ENCODE measurements at regions not wholly inside any gene's neighbourhood (a gene's known extent, or its start where the extent isn't known, plus 50 kb on each side); places are given as distances from the start of the nearest gene placed in this dataset.

- Mint-ChIP-seq H3K4me3 (no peak overlapping the region), H3K27me3 (no peaks in the 10 kb centered on the region), H3K9me3 (peaks cover 3% of the 10 kb centered on the region), H3K27ac (no peak overlapping the region), H3K4me1 (no peaks in the 10 kb centered on the region), H3K36me3 (ENCODE audit: low read depth) (no peaks in the 10 kb centered on the region)
- ChIA-PET CTCF (no interaction called here), POLR2A (no interaction called here)
- DNase-seq = no peak
These were observed 320.0 kb upstream of the SOX11 start for GRCh38 chr2:5372141-5372540.

DNA sequence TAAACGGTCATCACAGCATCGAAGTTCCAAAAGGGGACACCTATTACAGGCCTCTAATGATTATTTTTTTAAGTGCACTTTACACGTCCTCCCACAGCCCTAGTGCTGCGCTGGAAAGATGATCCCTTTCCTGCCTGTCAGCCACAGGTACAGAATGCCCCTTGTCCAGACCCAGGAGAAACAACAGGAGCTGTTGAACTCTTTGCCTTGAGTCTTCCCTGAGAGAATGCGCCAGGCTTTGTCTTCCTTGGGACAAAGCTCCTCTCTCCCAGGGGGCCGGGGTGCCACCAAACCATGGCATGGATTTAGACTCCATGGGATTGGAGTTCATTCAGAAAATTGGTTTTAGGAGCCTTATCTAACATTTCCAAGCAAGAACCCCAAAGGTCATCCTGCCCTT is 319.0 kb upstream of the SOX11 start:
- H3K27ac Mint-ChIP-seq = no peak overlapping the region
- DNase-seq = no peak
- no peaks in the 10 kb centered on the region for H3K4me1 Mint-ChIP-seq
- no peak overlapping the region for H3K4me3 Mint-ChIP-seq
- no peaks in the 10 kb centered on the region for H3K27me3 Mint-ChIP-seq
- no peaks in the 10 kb centered on the region for H3K36me3 Mint-ChIP-seq (ENCODE audit: low read depth)
- H3K9me3 Mint-ChIP-seq = peaks cover 3% of the 10 kb centered on the region
- ChIA-PET POLR2A (no interaction called here), CTCF (no interaction called here)

DNA sequence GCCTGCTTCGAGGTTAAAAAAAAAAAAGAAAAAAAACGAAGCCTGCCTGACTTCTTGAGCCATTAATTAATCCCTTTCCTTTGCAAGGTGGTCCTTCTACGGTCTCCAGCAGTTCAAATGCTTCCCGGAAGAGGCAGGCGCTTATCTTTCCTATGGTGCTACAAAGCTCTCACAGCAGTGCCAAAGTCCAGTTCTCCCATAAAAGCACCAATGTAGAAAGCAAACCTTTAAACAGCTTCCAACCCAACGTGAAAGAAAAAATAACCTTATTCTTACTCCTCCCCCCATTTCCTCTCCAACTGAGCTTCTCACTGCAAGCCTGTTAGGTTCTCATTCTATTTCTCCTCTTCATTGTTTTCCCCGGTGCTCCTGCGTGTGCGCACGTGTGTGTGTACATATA is 317.4 kb upstream of the SOX11 start:
- Mint-ChIP-seq H3K4me1 (no peaks in the 10 kb centered on the region), H3K27me3 (no peaks in the 10 kb centered on the region), H3K27ac (no peak overlapping the region), H3K9me3 (peaks cover under 1% of the 10 kb centered on the region), H3K4me3 (no peak overlapping the region), H3K36me3 (ENCODE audit: low read depth) (no peaks in the 10 kb centered on the region)
- ChIA-PET CTCF (no interaction called here), POLR2A (no interaction called here)
- DNase-seq = no peak

DNA sequence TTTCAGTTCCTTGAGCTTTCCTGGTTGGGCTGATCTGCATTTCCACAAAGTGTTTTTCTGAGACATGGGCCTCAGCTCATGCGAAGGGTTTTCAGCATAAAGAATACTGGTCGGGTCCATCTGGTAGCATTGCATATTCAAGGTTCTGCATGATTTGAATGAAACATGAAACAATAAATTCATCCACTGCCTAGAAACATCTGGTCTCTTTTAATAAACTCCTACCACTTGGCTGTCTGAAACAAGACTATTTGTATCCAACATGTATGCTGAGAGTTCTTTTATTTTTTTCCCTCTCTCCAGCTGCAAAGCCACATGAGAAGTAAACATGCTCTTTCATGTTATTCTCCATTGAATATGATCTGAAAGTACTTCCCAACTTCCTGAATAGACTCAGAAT is 314.9 kb upstream of the SOX11 start:
- ChIA-PET POLR2A (no interaction called here), CTCF (no interaction called here)
- H3K27me3 Mint-ChIP-seq = no peaks in the 10 kb centered on the region
- no peak for DNase-seq
- no peaks in the 10 kb centered on the region for H3K4me1 Mint-ChIP-seq
- H3K9me3 Mint-ChIP-seq = peaks cover 4% of the 10 kb centered on the region
- H3K27ac Mint-ChIP-seq = no peak overlapping the region
- H3K36me3 Mint-ChIP-seq (ENCODE audit: low read depth) = no peaks in the 10 kb centered on the region
- H3K4me3 Mint-ChIP-seq = no peak overlapping the region

- no peaks in the 10 kb centered on the region for H3K27me3 Mint-ChIP-seq
- POLR2A ChIA-PET = no interaction called here
- H3K4me1 Mint-ChIP-seq = no peaks in the 10 kb centered on the region
- peaks cover 4% of the 10 kb centered on the region for H3K9me3 Mint-ChIP-seq
- CTCF ChIA-PET = no interaction called here
- no peak overlapping the region for H3K27ac Mint-ChIP-seq
- no peak overlapping the region for H3K4me3 Mint-ChIP-seq
- no peaks in the 10 kb centered on the region for H3K36me3 Mint-ChIP-seq (ENCODE audit: low read depth)
- DNase-seq = no peak
These were observed 312.4 kb upstream of the SOX11 start for GRCh38 chr2:5379811-5380210.

- ChIA-PET CTCF (no interaction called here), POLR2A (no interaction called here)
- H3K4me1 Mint-ChIP-seq = no peaks in the 10 kb centered on the region
- no peaks in the 10 kb centered on the region for H3K36me3 Mint-ChIP-seq (ENCODE audit: low read depth)
- no peak overlapping the region for H3K27ac Mint-ChIP-seq
- DNase-seq = no peak
- no peak overlapping the region for H3K4me3 Mint-ChIP-seq
- H3K9me3 Mint-ChIP-seq = peaks cover 6% of the 10 kb centered on the region
- no peaks in the 10 kb centered on the region for H3K27me3 Mint-ChIP-seq
These were observed 306.6 kb upstream of the SOX11 start for GRCh38 chr2:5385596-5385995.

DNA sequence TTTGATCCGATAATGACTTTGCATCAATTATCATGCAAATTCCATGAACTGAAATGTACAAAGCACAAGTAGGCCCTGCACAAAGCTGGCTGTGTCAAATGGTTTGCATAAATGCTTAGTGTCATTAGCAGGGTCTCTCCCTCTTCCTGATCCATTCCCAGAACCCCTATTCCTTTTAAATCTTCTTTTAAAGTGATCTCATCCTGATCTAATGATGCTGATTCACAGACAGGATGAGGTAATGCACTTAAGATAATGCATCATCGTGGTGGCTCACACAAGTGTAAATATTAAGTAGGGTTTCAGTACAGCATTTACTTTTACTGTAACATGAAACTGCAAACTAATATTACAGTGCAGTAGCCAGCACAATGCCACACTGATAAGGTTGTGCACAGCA is 304.8 kb upstream of the SOX11 start:
- CTCF ChIA-PET = no interaction called here
- no peaks in the 10 kb centered on the region for H3K4me1 Mint-ChIP-seq
- no peak for DNase-seq
- H3K36me3 Mint-ChIP-seq (ENCODE audit: low read depth) = no peaks in the 10 kb centered on the region
- POLR2A ChIA-PET = no interaction called here
- peaks cover 7% of the 10 kb centered on the region for H3K9me3 Mint-ChIP-seq
- no peak overlapping the region for H3K4me3 Mint-ChIP-seq
- no peak overlapping the region for H3K27ac Mint-ChIP-seq
- H3K27me3 Mint-ChIP-seq = no peaks in the 10 kb centered on the region

- no peak overlapping the region for H3K4me3 Mint-ChIP-seq
- H3K36me3 Mint-ChIP-seq (ENCODE audit: low read depth) = no peaks in the 10 kb centered on the region
- no peak overlapping the region for H3K27ac Mint-ChIP-seq
- no peaks in the 10 kb centered on the region for H3K4me1 Mint-ChIP-seq
- ChIA-PET CTCF (no interaction called here), POLR2A (no interaction called here)
- H3K27me3 Mint-ChIP-seq = no peaks in the 10 kb centered on the region
- no peak for DNase-seq
- H3K9me3 Mint-ChIP-seq = peaks cover 7% of the 10 kb centered on the region
These were observed 302.4 kb upstream of the SOX11 start for GRCh38 chr2:5389740-5390139.

DNA sequence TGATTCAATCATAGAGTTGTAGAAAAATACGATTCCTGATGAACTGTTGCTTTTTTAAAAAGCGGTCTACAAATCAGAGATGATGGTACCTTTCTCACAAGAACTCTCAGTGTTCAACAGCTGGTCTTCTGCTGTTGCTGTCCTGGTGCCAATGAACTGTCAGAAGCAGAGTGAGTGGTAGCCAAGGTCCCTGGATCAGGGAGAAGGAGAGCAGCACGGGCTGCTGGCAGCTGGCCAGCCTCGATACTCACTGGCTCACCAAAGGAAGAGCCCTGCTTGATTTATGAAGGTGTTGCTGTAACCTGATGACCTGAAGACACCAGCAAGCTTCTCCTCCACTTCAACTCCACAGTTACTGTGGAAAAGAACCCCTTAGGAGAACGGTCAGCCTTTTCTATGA is 300.8 kb upstream of the SOX11 start:
- ChIA-PET CTCF (no interaction called here), POLR2A (no interaction called here)
- Mint-ChIP-seq H3K27me3 (no peaks in the 10 kb centered on the region), H3K27ac (no peak overlapping the region), H3K4me1 (no peaks in the 10 kb centered on the region), H3K9me3 (peaks cover 3% of the 10 kb centered on the region), H3K36me3 (ENCODE audit: low read depth) (no peaks in the 10 kb centered on the region), H3K4me3 (no peak overlapping the region)
- DNase-seq = no peak

- H3K4me3 Mint-ChIP-seq = no peak overlapping the region
- H3K4me1 Mint-ChIP-seq = no peaks in the 10 kb centered on the region
- no peaks in the 10 kb centered on the region for H3K27me3 Mint-ChIP-seq
- ChIA-PET POLR2A (no interaction called here), CTCF (no interaction called here)
- DNase-seq = no peak
- no peak overlapping the region for H3K27ac Mint-ChIP-seq
- H3K9me3 Mint-ChIP-seq = peaks cover 7% of the 10 kb centered on the region
- H3K36me3 Mint-ChIP-seq (ENCODE audit: low read depth) = no peaks in the 10 kb centered on the region
These were observed 299.5 kb upstream of the SOX11 start for GRCh38 chr2:5392658-5393057.

GRCh38 chr2:5393474-5393873 is 298.7 kb upstream of the SOX11 start:
- H3K36me3 Mint-ChIP-seq (ENCODE audit: low read depth) = no peaks in the 10 kb centered on the region
- no peak overlapping the region for H3K4me3 Mint-ChIP-seq
- CTCF ChIA-PET = no interaction called here
- no peak for DNase-seq
- POLR2A ChIA-PET = no interaction called here
- no peak overlapping the region for H3K27ac Mint-ChIP-seq
- H3K4me1 Mint-ChIP-seq = no peaks in the 10 kb centered on the region
- no peaks in the 10 kb centered on the region for H3K27me3 Mint-ChIP-seq
- peaks cover 7% of the 10 kb centered on the region for H3K9me3 Mint-ChIP-seq

DNA sequence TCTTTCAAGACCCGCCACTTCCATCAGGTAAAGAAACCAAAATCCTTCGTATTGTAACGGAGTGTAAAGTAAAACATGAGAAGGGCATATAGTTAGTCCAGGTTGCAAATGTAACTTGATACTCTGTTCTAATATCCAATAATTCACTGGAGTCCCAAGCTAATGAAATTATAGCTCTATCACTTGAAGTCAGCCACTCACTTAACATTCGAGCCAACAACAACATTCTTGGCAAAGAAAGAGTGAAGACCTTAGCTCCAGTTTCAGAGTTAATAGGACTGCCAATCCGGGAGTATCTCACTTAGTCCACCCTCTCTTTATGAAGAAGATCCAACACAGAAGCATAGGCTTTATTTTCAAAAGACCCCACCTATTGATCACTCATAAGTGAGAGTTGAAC is 298.0 kb upstream of the SOX11 start:
- ChIA-PET POLR2A (no interaction called here), CTCF (no interaction called here)
- Mint-ChIP-seq H3K27me3 (no peaks in the 10 kb centered on the region), H3K27ac (no peak overlapping the region), H3K36me3 (ENCODE audit: low read depth) (no peaks in the 10 kb centered on the region), H3K4me1 (no peaks in the 10 kb centered on the region), H3K9me3 (peaks cover 7% of the 10 kb centered on the region), H3K4me3 (no peak overlapping the region)
- no peak for DNase-seq

- H3K36me3 Mint-ChIP-seq (ENCODE audit: low read depth) = no peaks in the 10 kb centered on the region
- CTCF ChIA-PET = no interaction called here
These were observed 291.0 kb upstream of the SOX11 start for GRCh38 chr2:5401115-5401657.

GRCh38 chr2:5403392-5403791 is 288.8 kb upstream of the SOX11 start:
- DNase-seq = no peak

More at GRCh38 chr2:5401115-5401657, 291.0 kb upstream of the SOX11 start:
- no peaks in the 10 kb centered on the region for H3K27me3 Mint-ChIP-seq
- no peak for DNase-seq
- H3K4me3 Mint-ChIP-seq = no peak overlapping the region
- no peaks in the 10 kb centered on the region for H3K4me1 Mint-ChIP-seq
- no peak overlapping the region for H3K27ac Mint-ChIP-seq
- POLR2A ChIA-PET = no interaction called here
- peaks cover 4% of the 10 kb centered on the region for H3K9me3 Mint-ChIP-seq

GRCh38 chr2:5409898-5410381 is 282.2 kb upstream of the SOX11 start:
- CTCF ChIA-PET = no interaction called here
- no peaks in the 10 kb centered on the region for H3K36me3 Mint-ChIP-seq (ENCODE audit: low read depth)
- H3K4me1 Mint-ChIP-seq = no peaks in the 10 kb centered on the region
- DNase-seq = no peak
- no peak overlapping the region for H3K4me3 Mint-ChIP-seq
- no peaks in the 10 kb centered on the region for H3K9me3 Mint-ChIP-seq
- POLR2A ChIA-PET = no interaction called here
- H3K27ac Mint-ChIP-seq = no peak overlapping the region
- no peaks in the 10 kb centered on the region for H3K27me3 Mint-ChIP-seq

More at GRCh38 chr2:5403392-5403791, 288.8 kb upstream of the SOX11 start:
- no peaks in the 10 kb centered on the region for H3K4me1 Mint-ChIP-seq
- CTCF ChIA-PET = no interaction called here
- no peak overlapping the region for H3K4me3 Mint-ChIP-seq
- no peaks in the 10 kb centered on the region for H3K27me3 Mint-ChIP-seq
- POLR2A ChIA-PET = no interaction called here
- H3K9me3 Mint-ChIP-seq = no peaks in the 10 kb centered on the region
- H3K27ac Mint-ChIP-seq = no peak overlapping the region
- no peaks in the 10 kb centered on the region for H3K36me3 Mint-ChIP-seq (ENCODE audit: low read depth)
